ENCODE measurements at regions not wholly inside any gene's neighbourhood (a gene's known extent, or its start where the extent isn't known, plus 50 kb on each side); places are given as distances from the start of the nearest gene placed in this dataset.
"Not testable (repeated sequence)": the region's sequence is repeated elsewhere in the genome, so short reads cannot be mapped to it uniquely, and the experiment has no call there.

DNA sequence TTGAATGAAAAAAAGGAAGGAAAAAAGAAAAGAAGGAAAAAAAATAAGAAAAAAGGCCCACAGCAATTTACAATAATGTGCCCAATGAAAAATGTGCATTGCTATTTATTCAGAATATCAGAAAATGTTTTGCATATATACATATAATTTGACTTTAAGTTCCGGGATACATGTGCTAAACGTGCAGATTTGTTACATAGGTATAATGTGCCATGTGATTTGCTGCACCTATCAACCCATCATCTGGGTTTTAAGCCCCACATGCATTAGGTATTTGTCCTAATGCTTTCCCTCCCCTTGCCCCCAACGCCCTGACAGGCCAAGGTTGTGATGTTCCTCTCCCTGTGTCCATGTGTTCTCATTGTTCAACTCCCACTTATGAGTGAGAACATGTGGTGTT lies 738.0 kb upstream of the CDH6 start:
- DNase-seq: not testable (repeated sequence)

GRCh38 chr5:30453168-30453567 lies 740.3 kb upstream of the CDH6 start:
- no peak for DNase-seq

GRCh38 chr5:30450153-30450552 lies 743.3 kb upstream of the CDH6 start:
- no peak for DNase-seq

- DNase-seq: no peak
Observed at GRCh38 chr5:30447431-30447830, 746.1 kb upstream of the CDH6 start.

DNA sequence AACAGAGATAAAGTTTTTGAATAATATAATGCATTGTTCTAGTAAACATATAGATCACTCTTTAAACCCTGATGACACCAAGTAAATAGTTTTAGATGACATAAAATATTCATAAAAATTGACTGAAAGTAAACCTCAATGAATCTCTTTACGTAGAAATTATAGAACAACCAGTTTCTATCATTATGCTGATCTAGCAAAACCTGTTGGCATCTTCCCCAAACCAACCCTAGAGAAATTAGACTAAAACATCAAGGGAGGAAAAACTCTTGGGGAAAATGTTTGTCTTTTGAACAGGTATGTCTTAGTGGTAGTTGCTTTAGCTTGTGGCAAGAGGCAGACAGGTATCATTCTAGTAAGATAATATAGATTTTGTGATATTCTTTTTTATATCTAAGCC lies 747.0 kb upstream of the CDH6 start:
- no peak for DNase-seq

DNA sequence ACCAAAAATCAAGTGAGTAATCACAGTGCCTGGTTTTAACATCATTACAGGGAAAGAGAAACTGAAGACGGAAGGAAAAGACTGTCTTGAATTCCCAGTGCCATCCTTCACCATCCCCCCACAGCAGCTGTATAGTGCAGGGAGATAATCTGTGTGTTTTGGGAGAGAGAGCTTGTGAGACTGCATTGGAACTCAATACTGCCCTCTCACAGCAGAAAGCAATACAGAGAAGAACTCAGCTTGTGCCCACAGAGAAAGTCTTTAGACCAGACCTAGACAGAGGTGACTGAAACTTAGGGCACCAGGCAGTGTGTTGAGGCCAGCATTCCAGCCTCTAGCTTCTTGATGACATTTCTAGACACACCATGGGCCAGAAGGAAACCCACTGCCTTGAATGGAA lies 754.7 kb upstream of the CDH6 start:
- DNase-seq: no peak

GRCh38 chr5:30436691-30437090 lies 756.8 kb upstream of the CDH6 start:
- no peak for DNase-seq

DNA sequence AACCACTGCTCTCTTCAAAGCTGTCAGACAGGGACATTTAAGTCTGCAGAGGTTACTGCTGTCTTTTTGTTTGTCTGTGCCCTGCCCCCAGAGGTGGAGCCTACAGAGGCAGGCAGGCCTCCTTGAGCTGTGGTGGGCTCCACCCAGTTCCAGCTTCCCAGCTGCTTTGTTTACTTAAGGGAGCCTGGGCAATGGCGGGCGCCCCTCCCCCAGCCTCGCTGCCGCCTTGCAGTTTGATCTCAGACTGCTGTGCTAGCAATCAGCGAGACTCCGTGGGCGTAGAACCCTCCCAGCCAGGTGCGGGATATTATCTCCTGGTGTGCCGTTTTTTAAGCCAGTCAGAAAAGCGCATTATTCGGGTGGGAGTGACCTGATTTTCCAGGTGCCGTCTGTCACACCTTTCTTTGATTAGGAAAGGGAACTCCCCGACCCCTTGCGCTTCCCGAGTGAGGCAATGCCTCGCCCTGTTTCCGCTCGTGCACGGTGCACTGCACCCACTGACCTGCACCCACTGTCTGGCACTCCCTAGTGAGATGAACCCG lies 764.5 kb upstream of the CDH6 start:
- not testable (repeated sequence) for DNase-seq

DNA sequence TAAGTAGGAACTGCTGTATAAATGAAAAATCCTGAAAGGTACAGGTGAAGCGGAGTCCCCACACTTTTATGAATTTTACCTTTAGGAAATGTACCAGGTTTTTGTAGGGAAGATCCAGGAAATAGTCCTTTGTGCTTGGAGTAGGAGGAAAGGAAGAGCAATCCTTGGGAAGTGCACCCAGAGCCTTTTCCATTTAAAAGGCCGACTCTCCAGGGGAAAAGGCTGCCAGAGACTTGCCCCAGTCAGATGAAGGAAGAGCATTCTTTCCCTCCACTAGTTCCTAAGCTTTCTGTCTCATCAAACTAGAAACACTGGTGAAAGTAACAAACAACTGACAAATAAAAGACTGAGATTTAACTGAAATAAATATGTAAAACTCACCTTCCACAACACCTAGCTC lies 779.4 kb upstream of the CDH6 start:
- no peak for DNase-seq

- DNase-seq: no peak
Observed at GRCh38 chr5:30413540-30413939, 779.9 kb upstream of the CDH6 start.

DNA sequence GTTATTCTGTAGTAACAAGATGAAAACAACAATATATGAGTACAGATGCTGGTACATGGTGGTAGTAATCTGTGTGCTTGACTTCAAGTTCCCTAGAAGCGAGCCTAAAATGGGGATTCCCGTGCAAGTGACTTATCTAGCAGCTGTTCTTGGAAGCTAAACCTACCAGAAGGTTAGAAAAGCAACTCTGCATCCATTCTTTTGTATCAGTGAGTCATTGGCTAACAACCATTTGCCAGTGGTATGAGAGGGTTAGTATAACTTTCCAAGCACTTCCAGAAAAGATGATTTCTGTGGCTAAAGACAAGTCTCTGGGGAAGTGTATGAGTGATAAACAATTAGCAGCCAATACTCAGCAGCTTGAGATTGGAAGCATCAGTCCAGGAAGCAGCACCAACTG lies 787.7 kb upstream of the CDH6 start:
- no peak for DNase-seq

DNA sequence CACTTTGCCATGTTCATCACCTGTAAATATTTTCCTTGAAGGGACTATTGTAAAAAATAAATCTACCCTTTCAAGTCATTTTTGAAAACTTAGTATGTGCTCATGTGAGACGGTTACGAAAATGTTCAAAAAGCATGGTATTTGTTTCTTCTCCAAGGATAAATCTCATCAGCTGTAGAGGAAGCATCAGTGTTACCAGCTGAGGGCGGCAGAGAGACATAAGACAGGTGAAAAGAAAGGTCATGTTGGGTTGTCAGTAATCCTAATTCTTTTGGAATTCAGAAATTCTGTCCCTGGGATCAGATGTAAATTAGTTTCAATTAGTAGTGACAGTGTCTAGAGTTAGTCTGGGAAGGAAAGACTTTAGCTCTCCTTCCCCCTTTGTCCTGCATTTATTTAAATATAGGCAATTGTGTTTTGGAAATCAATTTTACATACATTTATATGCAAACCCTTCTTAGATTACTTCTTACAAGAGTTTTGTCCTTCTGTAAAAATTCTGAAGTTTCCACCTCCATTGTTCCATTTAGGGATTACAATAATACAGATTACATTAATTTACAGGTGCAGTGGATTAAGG lies 791.9 kb upstream of the CDH6 start:
- peak; percentile 44 for DNase-seq

DNA sequence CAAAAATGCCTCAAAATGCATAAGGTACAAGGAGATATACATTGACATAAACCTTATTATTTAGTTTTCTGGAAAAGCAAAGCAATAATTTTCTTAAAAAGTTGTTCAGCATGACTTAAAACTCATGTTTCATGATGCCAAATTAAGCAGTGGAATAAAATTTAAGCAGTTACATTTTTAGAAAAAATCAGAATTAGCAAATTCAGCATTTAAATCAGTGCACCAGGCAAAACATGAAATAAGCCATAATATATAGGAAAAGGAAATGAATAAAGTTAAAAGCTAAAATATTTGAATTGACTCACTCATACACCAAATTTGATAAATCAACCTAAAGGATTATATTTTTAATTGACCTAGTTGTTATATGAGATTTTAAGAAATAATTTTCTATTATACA lies 795.1 kb upstream of the CDH6 start:
- DNase-seq: no peak

- DNase-seq: no peak
Observed at GRCh38 chr5:30392897-30393296, 800.6 kb upstream of the CDH6 start.

- DNase-seq: no peak
Observed at GRCh38 chr5:30390095-30390494, 803.4 kb upstream of the CDH6 start.

DNA sequence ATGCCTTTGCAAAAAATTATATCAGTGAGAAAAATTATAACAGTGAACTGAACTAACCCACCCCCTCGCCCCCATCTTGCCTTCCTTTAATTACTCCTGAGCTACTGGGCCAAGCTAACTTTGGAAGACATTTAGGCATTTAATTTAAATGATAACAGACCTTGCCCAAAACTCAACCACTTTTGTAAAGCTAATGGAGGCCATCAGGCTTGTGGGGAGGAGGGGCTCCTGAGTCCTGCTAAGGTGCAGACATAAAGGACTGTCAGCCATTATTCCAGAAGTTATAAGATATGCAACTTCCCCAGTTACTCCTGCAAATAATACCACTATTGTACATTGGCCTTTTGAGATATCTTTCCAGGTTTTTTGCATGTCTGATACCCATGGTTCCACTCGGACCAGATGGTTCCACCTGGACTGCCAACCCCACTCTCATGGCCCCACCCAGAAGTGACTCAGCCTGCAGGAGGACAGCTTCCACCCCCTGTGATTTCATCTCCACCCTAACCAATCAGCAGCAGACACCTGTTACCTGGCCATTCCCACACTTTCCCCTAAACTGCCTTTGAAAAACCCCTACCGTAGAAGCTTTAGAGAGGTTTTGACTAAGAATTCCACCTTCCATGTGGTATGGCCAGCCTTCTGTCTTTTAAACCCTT lies 805.4 kb upstream of the CDH6 start:
- DNase-seq: no peak

GRCh38 chr5:30385754-30386153 lies 807.7 kb upstream of the CDH6 start:
- no peak for DNase-seq

DNA sequence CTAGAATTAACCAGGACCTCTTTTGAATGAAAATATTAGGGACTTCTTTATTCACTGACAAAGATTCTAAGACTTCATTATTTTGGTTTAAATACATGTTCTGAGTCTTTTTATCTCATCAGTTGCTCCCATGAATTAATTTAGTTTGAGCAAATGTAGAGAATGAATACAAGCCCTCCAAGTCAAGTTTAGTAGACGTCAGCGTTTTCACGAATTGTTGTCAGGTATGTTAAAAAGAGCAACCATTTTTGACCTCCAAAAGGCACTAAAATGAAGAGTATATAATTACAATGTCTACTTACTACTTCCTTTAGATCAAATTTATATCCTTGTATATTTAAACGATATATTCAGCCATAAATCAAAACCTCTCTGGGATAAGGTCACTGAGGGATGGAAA lies 809.3 kb upstream of the CDH6 start:
- no peak for DNase-seq

- no peak for DNase-seq
Observed at GRCh38 chr5:30380228-30380627, 813.3 kb upstream of the CDH6 start.

DNA sequence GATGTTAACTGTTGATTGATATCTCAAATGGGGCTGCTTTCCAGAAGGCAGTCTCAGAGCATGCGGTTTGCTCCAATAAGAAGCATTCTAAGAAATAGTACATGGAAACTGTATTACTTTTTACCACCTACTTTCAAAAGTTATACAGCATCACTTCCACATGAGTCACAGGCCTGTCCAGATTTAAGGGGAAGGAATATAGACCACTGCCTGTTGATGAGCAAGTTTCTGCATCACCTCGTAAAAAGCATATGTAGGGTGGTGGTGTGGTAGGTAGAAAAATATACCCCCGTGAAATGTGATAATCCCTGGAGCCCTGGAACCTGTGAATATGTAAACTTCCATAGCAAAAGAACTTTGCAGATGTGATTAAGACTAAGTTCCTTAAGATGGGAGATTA lies 816.6 kb upstream of the CDH6 start:
- no peak for DNase-seq

- no peak for DNase-seq
Observed at GRCh38 chr5:30368064-30368463, 825.4 kb upstream of the CDH6 start.

GRCh38 chr5:30365031-30365430 lies 828.5 kb upstream of the CDH6 start:
- not testable (repeated sequence) for DNase-seq

DNA sequence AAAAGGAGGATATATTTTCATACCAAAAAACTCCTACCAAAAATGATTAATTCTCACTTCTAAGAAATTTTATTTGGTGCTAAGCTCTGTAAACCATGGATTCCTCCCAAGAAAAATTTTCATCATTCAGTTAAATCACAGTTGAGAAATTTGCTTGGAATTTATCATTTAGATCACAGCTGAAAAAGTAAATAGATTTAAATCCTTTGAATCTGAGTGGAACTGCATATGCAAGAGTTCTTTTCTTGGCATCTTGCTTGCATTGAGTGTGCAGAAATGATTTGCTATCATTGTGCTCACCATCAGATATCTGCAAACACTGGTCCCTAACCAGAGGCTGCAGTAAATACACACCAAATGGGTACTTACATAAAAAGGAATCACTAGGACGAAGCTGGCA lies 836.1 kb upstream of the CDH6 start:
- no peak for DNase-seq

GRCh38 chr5:30355675-30356074 lies 837.8 kb upstream of the CDH6 start:
- DNase-seq: no peak

DNA sequence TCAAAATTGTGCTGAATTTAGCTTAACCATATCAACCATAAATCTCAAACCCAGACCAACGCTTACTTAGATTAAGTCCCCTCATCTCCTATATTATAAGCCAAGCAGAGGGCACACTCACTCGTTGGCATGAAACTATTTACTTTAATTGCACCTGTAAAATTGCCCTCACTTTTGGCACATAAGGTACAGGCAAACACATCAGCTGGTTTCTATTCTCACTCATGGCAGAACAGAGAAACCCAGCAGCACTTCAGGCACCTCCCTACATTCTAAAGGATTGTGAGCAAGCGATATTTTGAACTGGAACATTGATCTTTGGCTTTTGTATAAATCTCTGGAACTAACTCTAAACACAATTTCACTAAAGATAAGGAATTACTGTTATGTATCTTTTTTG lies 845.6 kb upstream of the CDH6 start:
- DNase-seq: no peak
